Epithelial cell of esophagus (primary cell): ENCODE measurements at regions not wholly inside any gene's neighbourhood (a gene's known extent, or its start where the extent isn't known, plus 50 kb on each side); places are given as distances from the start of the nearest gene placed in this dataset.

ENCODE experiments used
- DNase-seq: peaks from one replicate; pipeline ENCODE4 v3.0.0; 2010; ENCODE audit warnings: low read depth
- H3K4me3 ChIP-seq: 2 replicates; pipeline ENCODE4 v1.5.1; 2011; ENCODE audit warnings: mild to moderate bottlenecking, low read length, control low read depth
- CTCF ChIP-seq: IDR thresholded peaks from 2 replicates; pipeline ENCODE4 v1.5.1; 2011; ENCODE audit warnings: low read depth, mild to moderate bottlenecking, low read length, control low read depth, inconsistent platforms; ENCODE audit not compliant: insufficient read depth; ENCODE audit errors: missing control alignments

- no peak overlapping the region for H3K4me3 ChIP-seq
- no peak for DNase-seq
- TF ChIP-seq CTCF = no peak
Observed at GRCh38 chr2:106703161-106703560, 182.8 kb downstream of the ST6GAL2 start.

- DNase-seq = no peak
- no peak for TF ChIP-seq CTCF
- no peak overlapping the region for H3K4me3 ChIP-seq
Observed at GRCh38 chr2:106704798-106705197, 181.2 kb downstream of the ST6GAL2 start.

GRCh38 chr2:106705877-106706276, 180.1 kb downstream of the ST6GAL2 start:
- no peak for DNase-seq
- no peak for TF ChIP-seq CTCF

GRCh38 chr2:106706283-106706682, 179.7 kb downstream of the ST6GAL2 start:
- DNase-seq = peak; percentile 0
- TF ChIP-seq CTCF = no peak
- no peak overlapping the region for H3K4me3 ChIP-seq

More at GRCh38 chr2:106705877-106706276, 180.1 kb downstream of the ST6GAL2 start:
- no peak overlapping the region for H3K4me3 ChIP-seq

GRCh38 chr2:106708209-106708608, 177.8 kb downstream of the ST6GAL2 start:
- no peak for TF ChIP-seq CTCF
- peak; percentile 3 for DNase-seq
- no peak overlapping the region for H3K4me3 ChIP-seq

GRCh38 chr2:106709229-106709628, 176.7 kb downstream of the ST6GAL2 start:
- DNase-seq = no peak
- no peak for TF ChIP-seq CTCF
- H3K4me3 ChIP-seq = no peak overlapping the region

- H3K4me3 ChIP-seq = no peak overlapping the region
- TF ChIP-seq CTCF = no peak
- DNase-seq = no peak
Observed at GRCh38 chr2:106719222-106719621, 166.7 kb downstream of the ST6GAL2 start.
